ENCODE measurements at regions not wholly inside any gene's neighbourhood (a gene's known extent, or its start where the extent isn't known, plus 50 kb on each side); places are given as distances from the start of the nearest gene placed in this dataset.
"Not testable (repeated sequence)": the region's sequence is repeated elsewhere in the genome, so short reads cannot be mapped to it uniquely, and the experiment has no call there.

DNA sequence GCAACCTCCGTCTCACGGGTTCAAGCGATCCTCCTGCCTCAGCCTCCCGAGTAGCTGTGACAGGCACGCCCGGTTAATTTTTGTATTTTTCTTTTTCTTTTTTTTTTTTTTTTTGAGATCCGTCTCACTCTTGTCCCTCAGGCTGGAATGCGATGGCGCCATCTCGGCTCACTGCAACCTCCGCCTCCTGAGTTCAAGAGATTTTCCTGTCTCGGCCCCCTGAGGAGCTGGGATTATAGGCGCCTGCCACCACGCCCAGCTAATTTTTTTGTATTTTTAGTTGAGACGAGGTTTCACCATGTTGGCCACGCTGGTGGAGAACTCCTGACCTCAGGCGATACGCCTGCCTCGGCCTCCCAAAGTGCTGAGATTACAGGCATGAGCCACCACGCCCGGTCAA is 63.0 kb upstream of the HAPSTR1 start:
- TF ChIP-seq POLR2A, CTCF (IDR thresholded peaks at IDR 0.05): not testable (repeated sequence)
